IPS-NIHi11 (cell line): ENCODE measurements at regions not wholly inside any gene's neighbourhood (a gene's known extent, or its start where the extent isn't known, plus 50 kb on each side); places are given as distances from the start of the nearest gene placed in this dataset.

Experiments
- DNase-seq: peaks from one replicate; pipeline ENCODE4 v3.0.0; 2012; ENCODE audit warnings: mixed read lengths, low spot score

- DNase-seq, result no peak
Observed at GRCh38 chr10:129397198-129397974, 69.7 kb upstream of the MGMT start.

DNA sequence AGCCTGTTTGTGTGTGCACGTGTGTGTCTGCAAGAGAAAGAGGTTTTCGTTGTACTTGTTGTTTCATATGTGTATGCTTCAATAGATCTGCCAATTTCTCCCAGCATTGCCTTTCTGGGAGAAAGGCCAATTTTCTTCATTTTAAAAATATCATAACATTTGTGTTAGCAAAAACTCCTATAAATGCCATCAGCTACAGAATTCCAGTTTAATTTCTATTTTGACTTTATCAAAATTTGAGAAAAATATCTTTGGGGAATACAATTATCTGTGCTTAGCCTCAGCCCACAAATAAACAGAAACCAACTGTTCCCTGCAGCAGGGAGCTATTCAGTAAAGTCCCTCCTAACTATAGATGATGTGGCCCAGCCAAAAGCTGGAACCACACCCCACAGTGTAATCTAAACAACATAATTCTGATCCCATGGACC lies 68.3 kb upstream of the MGMT start:
- no peak for DNase-seq

GRCh38 chr10:129400426-129400825 lies 66.6 kb upstream of the MGMT start:
- DNase-seq, result no peak

DNA sequence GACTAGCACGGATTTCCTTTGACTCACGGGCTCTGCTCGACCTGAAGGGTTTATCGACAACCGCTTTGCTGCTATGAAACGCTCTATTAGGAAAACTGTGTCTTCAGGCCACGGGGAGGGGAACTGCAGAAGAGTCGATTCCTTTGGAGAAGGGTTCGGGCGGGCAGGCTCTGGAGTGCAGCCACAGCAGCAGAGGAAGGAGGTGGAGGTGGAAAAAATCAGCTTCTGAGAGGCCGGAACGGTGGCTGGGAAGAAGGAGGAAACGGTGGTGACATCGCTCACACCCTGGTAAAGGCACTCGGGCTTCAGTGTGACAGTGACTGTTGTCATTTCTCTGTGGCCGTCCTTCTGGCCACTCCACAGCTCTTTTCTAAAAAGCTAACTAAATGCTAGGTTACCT lies 64.6 kb upstream of the MGMT start:
- no peak for DNase-seq

- no peak for DNase-seq
Observed at GRCh38 chr10:129404091-129404490, 63.0 kb upstream of the MGMT start.

DNA sequence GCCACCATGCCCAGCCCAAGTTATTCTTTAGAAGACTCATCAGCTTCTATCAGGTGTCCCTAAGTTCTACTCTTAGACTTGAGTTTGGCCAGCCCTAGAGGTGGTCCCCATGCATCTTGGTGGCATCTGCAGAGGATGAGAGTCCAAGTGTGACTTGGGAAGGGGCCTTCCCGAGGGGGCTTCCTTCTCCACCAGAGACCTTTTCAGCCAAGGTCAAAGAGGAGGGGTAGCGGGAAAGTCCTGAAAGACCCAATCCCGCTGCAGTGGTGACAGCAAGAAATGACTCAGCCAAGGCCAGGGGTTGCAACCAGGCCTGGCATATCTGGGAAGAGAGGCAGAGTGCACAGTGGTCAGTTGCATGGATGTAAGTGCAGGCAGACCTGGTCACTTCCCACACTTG lies 61.7 kb upstream of the MGMT start:
- no peak for DNase-seq

DNA sequence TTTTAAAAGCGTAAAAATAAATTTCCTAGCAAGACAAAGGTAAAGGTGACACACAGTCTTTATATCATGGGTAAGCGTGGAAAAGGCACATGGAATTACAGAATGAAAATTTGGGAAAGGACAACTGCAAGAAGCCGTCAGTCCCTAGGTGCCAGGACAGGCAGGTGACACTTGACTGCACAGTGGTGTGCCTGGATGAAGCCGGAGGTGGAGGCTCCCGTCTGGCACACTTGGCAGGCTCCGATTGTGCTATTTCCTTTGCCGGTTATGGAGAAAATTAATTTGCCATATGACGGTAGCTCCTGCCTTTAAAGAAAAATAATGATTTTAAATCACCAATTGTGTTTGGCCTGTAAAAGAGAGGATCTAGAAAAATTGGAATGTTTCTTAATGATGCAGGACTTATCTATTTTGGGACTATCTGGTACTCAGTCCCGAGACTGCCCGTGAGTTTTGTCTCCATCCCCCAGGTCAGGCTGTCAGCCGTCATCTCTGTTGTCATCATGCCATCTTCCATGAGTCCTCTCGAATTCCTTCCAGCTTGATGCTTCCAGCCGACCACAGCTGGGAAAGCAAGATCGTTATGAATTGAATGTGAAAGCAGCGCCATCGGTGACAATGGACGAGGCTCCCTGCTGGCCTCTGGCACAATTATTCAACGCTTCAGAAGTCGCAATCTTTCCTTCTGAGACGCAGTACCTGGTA lies 56.2 kb upstream of the MGMT start:
- no peak for DNase-seq

DNA sequence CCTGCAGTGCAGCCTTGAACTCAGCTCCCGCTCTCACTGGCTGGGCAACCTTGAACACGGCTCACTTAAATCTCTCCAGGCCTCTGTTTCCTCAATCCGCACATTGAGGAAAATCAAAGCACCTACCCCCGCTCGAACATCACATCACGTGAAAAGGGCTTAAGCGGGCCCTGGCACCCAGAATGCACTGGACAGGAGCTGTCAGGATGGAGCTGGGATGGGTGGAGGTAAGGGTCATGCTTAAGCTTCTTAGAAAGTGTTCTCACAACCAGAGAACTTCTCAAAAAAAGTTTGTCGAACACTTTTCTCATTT lies 55.7 kb upstream of the MGMT start:
- DNase-seq, result no peak

DNA sequence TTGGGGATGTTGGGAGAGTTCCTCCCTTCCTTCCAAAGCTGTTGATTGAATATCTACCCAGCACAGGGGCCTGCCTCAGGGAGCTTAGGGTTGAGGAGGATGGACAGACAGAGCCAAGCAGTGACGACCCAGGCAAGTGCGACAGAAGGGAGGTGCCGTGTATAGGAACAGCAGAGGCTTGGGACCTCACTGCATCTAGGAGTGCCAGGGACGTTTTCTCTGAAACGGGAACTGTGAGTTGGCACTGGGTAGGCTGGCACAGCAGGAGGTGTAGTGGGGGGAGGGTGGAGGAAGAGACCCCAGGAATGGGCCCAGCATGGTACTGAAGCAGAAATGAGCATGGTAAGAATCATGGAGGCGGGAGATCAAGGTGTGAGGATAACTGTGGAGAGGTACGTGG lies 55.3 kb upstream of the MGMT start:
- no peak for DNase-seq

- no peak for DNase-seq
Observed at GRCh38 chr10:129413024-129413423, 54.0 kb upstream of the MGMT start.

DNA sequence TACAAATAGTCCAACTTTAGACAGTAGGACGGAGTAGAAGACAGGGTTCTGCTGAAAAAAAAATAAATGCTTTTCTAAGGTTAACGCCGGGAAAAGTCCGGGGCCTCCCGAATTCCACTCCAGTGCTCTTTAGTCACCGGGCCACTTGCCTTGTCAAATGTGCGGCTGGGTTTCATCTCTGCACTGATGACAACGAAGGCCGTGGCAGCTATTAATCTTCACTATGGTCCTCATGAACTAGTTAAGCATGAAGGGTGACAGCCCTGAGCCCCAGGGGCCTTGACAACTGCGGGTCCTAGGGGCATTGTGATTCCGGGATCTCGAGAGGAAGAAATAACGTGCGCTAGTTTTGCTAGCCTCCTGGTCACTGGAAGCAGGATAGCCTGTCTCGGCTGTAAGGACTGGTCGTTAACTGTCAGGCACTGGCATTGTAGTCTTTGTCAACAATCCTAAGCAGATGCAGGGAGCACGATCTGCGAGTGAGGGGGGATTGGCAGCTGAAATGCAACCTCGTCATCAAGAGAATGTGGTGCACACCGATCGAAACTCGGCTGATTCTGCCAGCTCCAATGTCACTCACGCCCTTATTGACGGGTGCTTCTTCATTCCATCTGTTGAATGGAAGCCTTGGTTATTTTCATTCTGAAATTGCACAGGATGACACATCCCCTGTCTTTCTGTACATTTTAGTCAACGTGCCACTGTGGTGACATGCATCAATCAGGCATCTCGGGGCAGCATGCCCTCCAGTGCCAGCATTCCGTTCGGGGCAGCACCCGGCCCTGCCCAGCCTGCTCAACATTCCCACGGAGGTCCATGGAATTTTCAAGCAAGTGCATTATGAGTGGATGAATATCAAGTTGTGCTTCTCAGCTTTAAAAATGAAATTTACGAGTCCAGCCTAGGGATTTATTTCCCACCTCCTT lies 51.6 kb upstream of the MGMT start:
- DNase-seq, result no peak

GRCh38 chr10:129416155-129416554 lies 50.9 kb upstream of the MGMT start:
- no peak for DNase-seq

DNA sequence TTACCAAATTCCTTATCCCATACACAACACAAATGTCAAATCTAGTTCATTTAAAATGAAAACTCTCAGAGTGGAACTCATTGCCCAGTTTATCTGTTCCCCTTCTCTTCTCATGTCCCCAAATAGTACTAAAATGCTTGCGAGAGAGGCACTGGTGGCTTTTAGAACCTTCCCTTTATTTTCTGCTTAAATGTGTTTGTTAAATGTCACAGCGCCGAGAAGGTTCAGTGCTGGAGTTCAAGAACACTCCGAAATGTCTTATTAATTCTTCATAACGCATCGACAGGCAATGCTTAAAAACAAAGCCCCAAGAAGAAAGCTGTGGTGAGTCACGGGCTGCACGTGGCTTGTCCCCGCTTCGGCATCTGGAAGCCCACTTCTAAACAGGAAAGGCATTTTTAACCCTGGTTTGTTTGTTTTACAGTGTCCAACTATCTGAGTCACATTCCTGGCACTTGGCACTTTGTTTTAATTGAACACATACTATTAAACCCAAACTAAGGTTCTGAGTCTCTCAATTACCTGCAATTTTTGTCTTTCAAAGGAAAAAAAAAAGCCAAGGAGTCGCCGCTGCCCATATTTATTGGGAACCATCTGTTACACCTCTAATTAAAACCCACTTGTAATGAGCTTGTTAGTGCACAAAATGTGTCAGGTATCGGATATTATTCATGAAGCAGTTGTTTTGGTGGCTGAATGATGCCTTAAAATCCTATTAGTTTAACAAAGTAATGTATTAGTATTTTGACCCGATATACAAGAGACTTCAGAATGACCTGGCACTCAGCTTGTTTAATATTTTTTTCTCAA lies 49.9 kb upstream of the MGMT start:
- DNase-seq, result no peak
